SK-N-SH (cell line): ENCODE measurements at regions not wholly inside any gene's neighbourhood (a gene's known extent, or its start where the extent isn't known, plus 50 kb on each side); places are given as distances from the start of the nearest gene placed in this dataset.

Source experiments
- CTCF ChIA-PET: fragments of 300-600, 350-600 bp; formaldehyde crosslinking; extraction: SDS; loops from one replicate; lab custom pipeline; 2021; lab: Yijun Ruan, JAX
- POLR2A ChIA-PET: fragments of 350-600 bp; sonication (Branson Sonifier 250); formaldehyde crosslinking; extraction: SDS; loops from one replicate; lab custom pipeline; 2020; ENCODE audit warnings: antibody characterized with exemption, inconsistent platforms; lab: Yijun Ruan, JAX
- DNase-seq: peaks from one replicate; pipeline ENCODE4 v3.0.0; 2012
- H2AFZ ChIP-seq: fragments of 200-600 bp; sonication (generic); 2 replicates; pipeline ENCODE4 v1.8.1; 2016; ENCODE audit warnings: antibody characterized with exemption, mild to moderate bottlenecking, low read depth
- H3F3A ChIP-seq: fragments of 200-600 bp; sonication (generic); replicated peaks from 2 replicates; pipeline ENCODE3; 2016; ENCODE audit warnings: antibody characterized with exemption, mild to moderate bottlenecking; ENCODE audit not compliant: insufficient read depth
- H3K27ac ChIP-seq, 2 experiments: fragments of 200-500 bp in 1 of 2; fragments of 200-600 bp in 1 of 2; sonication (Bioruptor generic) in 1 of 2; sonication (generic), shearing (Covaris generic) in 1 of 2; 2 replicates each; pipeline versions ENCODE4 v1.5.1 to v1.6.1; 2014 to 2016; ENCODE audit warnings: low read depth in 2 of 2, inconsistent platforms in 1 of 2, low read length in 1 of 2, mild to moderate bottlenecking in 1 of 2, mixed read lengths in 1 of 2
- H3K27me3 ChIP-seq: fragments of 200-600 bp; sonication (generic), shearing (Covaris generic); 2 replicates; pipeline ENCODE4 v1.6.1; 2016; ENCODE audit warnings: mixed run types; ENCODE audit not compliant: insufficient read depth
- H3K36me3 ChIP-seq, 2 experiments: fragments of 200-500 bp in 1 of 2; fragments of 200-600 bp in 1 of 2; sonication (Bioruptor generic) in 1 of 2; sonication (generic) in 1 of 2; replicated peaks in 1 of 2; 2 replicates each; pipeline versions ENCODE3 to v1.5.1; 2014 to 2016; ENCODE audit warnings: low read length in 1 of 2, mild to moderate bottlenecking in 1 of 2; ENCODE audit not compliant: insufficient read depth in 2 of 2, control insufficient read depth in 1 of 2
- H3K4me1 ChIP-seq, 2 experiments: fragments of 200-500 bp in 1 of 2; fragments of 200-600 bp in 1 of 2; sonication (Bioruptor generic) in 1 of 2; sonication (generic), shearing (Covaris generic) in 1 of 2; 2 replicates each; pipeline versions ENCODE4 v1.5.1 to v1.6.1; 2014 to 2016; ENCODE audit warnings: low read depth in 1 of 2, low read length in 1 of 2, mixed run types in 1 of 2; ENCODE audit not compliant: insufficient read depth in 2 of 2, control insufficient read depth in 1 of 2
- H3K4me2 ChIP-seq: fragments of 200-600 bp; sonication (generic), shearing (Covaris generic); 2 replicates; pipeline ENCODE4 v1.6.1; 2017; ENCODE audit warnings: mixed run types
- H3K4me3 ChIP-seq, 2 experiments: fragments of 200-500 bp in 1 of 2; fragments of 200-600 bp in 1 of 2; sonication (Bioruptor generic) in 1 of 2; sonication (generic), shearing (Covaris generic) in 1 of 2; 2 replicates each; pipeline versions ENCODE4 v1.5.1 to v1.8.1; 2014 to 2016; ENCODE audit warnings: low read depth in 2 of 2, inconsistent platforms in 1 of 2, low read length in 1 of 2, mild to moderate bottlenecking in 1 of 2, mixed read lengths in 1 of 2, moderate library complexity in 1 of 2
- H3K79me2 ChIP-seq: fragments of 200-600 bp; sonication (generic); 2 replicates; pipeline ENCODE4 v1.8.1; 2017; ENCODE audit warnings: mild to moderate bottlenecking; ENCODE audit not compliant: insufficient read depth
- H3K9ac ChIP-seq: fragments of 200-600 bp; sonication (generic); 2 replicates; pipeline ENCODE4 v1.6.1; 2017; ENCODE audit warnings: mixed run types
- H3K9me2 ChIP-seq: fragments of 200-600 bp; sonication (generic); 2 replicates; pipeline ENCODE4 v1.6.1; 2017; ENCODE audit warnings: mixed run types
- H3K9me3 ChIP-seq: fragments of 200-600 bp; sonication (generic); 2 replicates; pipeline ENCODE4 v1.6.1; 2017; ENCODE audit warnings: mixed run types, mild to moderate bottlenecking, moderate library complexity
- H4K20me1 ChIP-seq: fragments of 200-600 bp; sonication (generic); 2 replicates; pipeline ENCODE4 v1.6.1; 2017; ENCODE audit warnings: mild to moderate bottlenecking, mixed run types; ENCODE audit not compliant: insufficient read depth
- CHD2 ChIP-seq: fragments of 150-350 bp; IDR thresholded peaks from 2 replicates; pipeline ENCODE4 v1.6.1; 2018; ENCODE audit warnings: low read length; ENCODE audit not compliant: partially characterized antibody
- CTCF ChIP-seq: fragments of 200-600 bp; sonication (generic); IDR thresholded peaks from 2 replicates; pipeline ENCODE4 v1.6.1; 2017; ENCODE audit warnings: antibody characterized with exemption, mild to moderate bottlenecking, moderate library complexity
- ELF1 ChIP-seq: IDR thresholded peaks from 2 replicates; pipeline ENCODE4 v1.4.0; 2012
- EP300 ChIP-seq, 2 experiments: IDR thresholded peaks; 2 replicates each; pipeline versions ENCODE4 v1.4.0 to v1.6.1; 2012; ENCODE audit warnings: borderline replicate concordance in 1 of 2, low read depth in 1 of 2, low read length in 1 of 2
- FOXJ3 ChIP-seq: sonication (generic); formaldehyde crosslinking; IDR thresholded peaks from 2 replicates; pipeline ENCODE4 v1.5.1; 2020; ENCODE audit warnings: mild to moderate bottlenecking, missing genetic modification reagents
- GABPA ChIP-seq: IDR thresholded peaks from 2 replicates; pipeline ENCODE4 v1.4.0; 2012; ENCODE audit warnings: low read depth, mild to moderate bottlenecking
- JUND ChIP-seq: IDR thresholded peaks from 2 replicates; pipeline ENCODE4 v1.4.0; 2012
- MEF2A ChIP-seq: IDR thresholded peaks from 2 replicates; pipeline ENCODE4 v1.4.0; 2012; ENCODE audit warnings: low read depth, borderline replicate concordance
- RAD21 ChIP-seq: IDR thresholded peaks from 2 replicates; pipeline ENCODE4 v1.6.1; 2012; ENCODE audit warnings: mild to moderate bottlenecking, low read length
- RCOR1 ChIP-seq: fragments of 150-350 bp; IDR thresholded peaks from 2 replicates; pipeline ENCODE4 v1.6.1; 2017; ENCODE audit warnings: antibody characterized with exemption, low read length
- RFX5 ChIP-seq: IDR thresholded peaks from 2 replicates; pipeline ENCODE4 v1.6.1; 2012; ENCODE audit warnings: mild to moderate bottlenecking, improper control_type of control experiment, low read length
- RXRA ChIP-seq: IDR thresholded peaks from 2 replicates; pipeline ENCODE4 v1.4.0; 2012; ENCODE audit warnings: low read depth, mild to moderate bottlenecking, borderline replicate concordance
- SIN3A ChIP-seq: IDR thresholded peaks from 2 replicates; pipeline ENCODE4 v1.6.1; 2012; ENCODE audit warnings: low read depth, mild to moderate bottlenecking, low read length, moderate library complexity, borderline replicate concordance
- YY1 ChIP-seq: IDR thresholded peaks from 2 replicates; pipeline ENCODE4 v1.4.0; 2012; ENCODE audit warnings: low read depth, mild to moderate bottlenecking
- ZBTB33 ChIP-seq: IDR thresholded peaks from 2 replicates; pipeline ENCODE4 v1.4.0; 2012; ENCODE audit warnings: low read depth, borderline replicate concordance
- WGBS: methylation state at CpG from one replicate; pipeline ENCODE4 v1.1.6; 2017; ENCODE audit warnings: low lambda C conversion rate; 5-methylcytosine and 5-hydroxymethylcytosine counted together
- TF ChIP-seq, protein P1 (sequence below): IDR thresholded peaks from 2 replicates; pipeline ENCODE4 v1.4.0; 2012; ENCODE audit warnings: low read depth

DNA sequence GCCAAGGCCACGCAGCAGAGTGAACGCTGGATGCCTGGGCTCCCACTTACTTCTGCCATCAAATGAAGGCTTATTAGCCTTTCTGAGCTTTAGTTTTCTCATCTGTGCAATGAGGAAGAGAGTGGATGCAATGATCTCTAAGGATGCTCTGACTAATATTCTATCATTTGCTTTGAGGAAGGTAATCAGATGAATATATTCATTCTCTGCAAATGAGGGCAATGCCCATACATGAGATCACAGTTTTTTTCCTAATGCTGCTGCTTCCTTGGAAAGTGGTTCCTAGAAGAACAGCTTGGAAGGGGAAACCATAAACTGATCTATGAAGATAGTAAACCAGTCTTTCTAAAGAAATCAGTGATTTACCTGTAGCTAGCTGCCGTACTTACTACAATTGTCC, 152.4 kb downstream of the NSG2 start:
- H3K4me2 ChIP-seq = no peak overlapping the region
- H3K4me3 ChIP-seq = no peak overlapping the region
- no peaks in the 10 kb centered on the region for H3K27me3 ChIP-seq
- H4K20me1 ChIP-seq = no peaks in the 10 kb centered on the region
- WGBS = 82% methylated on average over 3 of the region's 3 CpGs
- H3F3A ChIP-seq = no peaks in the 10 kb centered on the region
- no peak for DNase-seq
- H3K4me1 ChIP-seq = peaks cover 0 to 25% of the 10 kb centered on the region in 2 experiments; a peak in 1 of 4 replicates
- POLR2A ChIA-PET = no interaction called here
- H3K9ac ChIP-seq = no peak overlapping the region
- peak overlapping the region in 1 of 2 experiments; percentile 93; a peak in 2 of 4 replicates for H3K27ac ChIP-seq
- CTCF ChIA-PET = interaction anchor here (0.9 to 2.3 kb wide), 2 partner anchors 119 to 153 kb away, joined by 3 to 5 read pairs; partner anchors contain the start of gene NSG2
- no peaks in the 10 kb centered on the region for H3K79me2 ChIP-seq
- TF ChIP-seq, protein P1, sequence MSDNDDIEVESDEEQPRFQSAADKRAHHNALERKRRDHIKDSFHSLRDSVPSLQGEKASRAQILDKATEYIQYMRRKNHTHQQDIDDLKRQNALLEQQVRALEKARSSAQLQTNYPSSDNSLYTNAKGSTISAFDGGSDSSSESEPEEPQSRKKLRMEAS = no peak
- TF ChIP-seq EP300 (IDR thresholded peaks at IDR 0.05; ENCODE audit: borderline replicate concordance in 1 of 2, low read depth in 1 of 2, low read length in 1 of 2) (no peak), RCOR1 (no peak), SIN3A (no peak), RXRA (no peak)
- no peaks in the 10 kb centered on the region for H3K9me2 ChIP-seq
- no peak overlapping the region for H2AFZ ChIP-seq
- H3K9me3 ChIP-seq = no peaks in the 10 kb centered on the region
- no peaks in the 10 kb centered on the region for H3K36me3 ChIP-seq

- Histone ChIP-seq H3K9me2 (no peaks in the 10 kb centered on the region), H3K4me3 (no peak overlapping the region), H3K9ac (no peak overlapping the region), H3K27me3 (no peaks in the 10 kb centered on the region), H4K20me1 (no peaks in the 10 kb centered on the region), H3K4me2 (no peak overlapping the region), H3K79me2 (no peaks in the 10 kb centered on the region), H3K9me3 (no peaks in the 10 kb centered on the region)
- 7% methylated on average over 4 of the region's 8 CpGs for WGBS
- peak; percentile 72 for DNase-seq
- no peak for TF ChIP-seq ELF1
- no peak for TF ChIP-seq CTCF
- TF ChIP-seq CHD2 = peak; percentile 15
- TF ChIP-seq JUND = no peak
- no peak for TF ChIP-seq YY1
- TF ChIP-seq RAD21 = no peak; the same call in 1 of the 2 replicates
- TF ChIP-seq GABPA = no peak
- no peak for TF ChIP-seq RFX5
- TF ChIP-seq ZBTB33 = no peak
- TF ChIP-seq SIN3A = no peak
- TF ChIP-seq EP300 (IDR thresholded peaks at IDR 0.05; ENCODE audit: borderline replicate concordance in 1 of 2, low read depth in 1 of 2, low read length in 1 of 2) = peak in 1 of 2 experiments; percentile 76; a peak in 2 of 4 replicates
- TF ChIP-seq MEF2A = no peak
- peak; percentile 56; the same call in 1 of the 2 replicates for TF ChIP-seq FOXJ3 (CRISPR knock-in tag)
- TF ChIP-seq, protein P1 = no peak
- TF ChIP-seq, all 33 proteins: peak for 3
- no peak overlapping the region for H2AFZ ChIP-seq
- POLR2A ChIA-PET = interaction anchor here (1.4 kb wide), 1 partner anchor 115 kb away, joined by 6 read pairs; no protein-coding TSS in a partner anchor
- CTCF ChIA-PET = interaction anchor here (1.3 to 2.3 kb wide), 2 partner anchors 119 to 153 kb away, joined by 4 to 5 read pairs; partner anchors contain the start of gene NSG2
- H3K36me3 ChIP-seq = no peaks in the 10 kb centered on the region
- H3F3A ChIP-seq = no peaks in the 10 kb centered on the region
- peak overlapping the region in 1 of 2 experiments; percentile 93; a peak in 2 of 4 replicates for H3K27ac ChIP-seq
- peaks cover 0 to 24% of the 10 kb centered on the region in 2 experiments; a peak in 1 of 4 replicates for H3K4me1 ChIP-seq
These were observed 153.0 kb downstream of the NSG2 start for GRCh38 chr5:174198541-174198940.
